ENCODE measurements at regions not wholly inside any gene's neighbourhood (a gene's known extent, or its start where the extent isn't known, plus 50 kb on each side); places are given as distances from the start of the nearest gene placed in this dataset.

DNA sequence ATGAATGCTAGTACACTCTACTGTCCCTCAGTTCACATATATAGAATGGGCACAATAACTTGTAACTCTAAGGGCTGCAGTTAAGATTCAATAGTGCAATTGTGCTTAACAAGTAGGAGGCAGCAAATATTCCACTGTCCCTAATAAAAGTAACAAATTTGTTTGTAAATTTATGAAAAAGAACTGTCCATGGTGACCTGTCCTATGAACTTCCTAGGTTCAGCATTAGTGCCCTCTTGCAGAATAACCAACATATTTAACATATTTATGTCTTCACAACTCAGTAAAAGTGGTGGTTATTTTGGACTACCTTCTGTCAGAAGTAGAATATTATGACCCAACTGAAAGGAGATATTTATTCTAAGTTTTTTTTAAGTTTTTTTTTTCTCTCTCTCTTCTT, 327.8 kb downstream of the CENPW start:
- TF ChIP-seq EZH2 (IDR thresholded peaks at IDR 0.05; ENCODE audit: insufficient read depth, low read length), result no peak
- TF ChIP-seq, protein P1, sequence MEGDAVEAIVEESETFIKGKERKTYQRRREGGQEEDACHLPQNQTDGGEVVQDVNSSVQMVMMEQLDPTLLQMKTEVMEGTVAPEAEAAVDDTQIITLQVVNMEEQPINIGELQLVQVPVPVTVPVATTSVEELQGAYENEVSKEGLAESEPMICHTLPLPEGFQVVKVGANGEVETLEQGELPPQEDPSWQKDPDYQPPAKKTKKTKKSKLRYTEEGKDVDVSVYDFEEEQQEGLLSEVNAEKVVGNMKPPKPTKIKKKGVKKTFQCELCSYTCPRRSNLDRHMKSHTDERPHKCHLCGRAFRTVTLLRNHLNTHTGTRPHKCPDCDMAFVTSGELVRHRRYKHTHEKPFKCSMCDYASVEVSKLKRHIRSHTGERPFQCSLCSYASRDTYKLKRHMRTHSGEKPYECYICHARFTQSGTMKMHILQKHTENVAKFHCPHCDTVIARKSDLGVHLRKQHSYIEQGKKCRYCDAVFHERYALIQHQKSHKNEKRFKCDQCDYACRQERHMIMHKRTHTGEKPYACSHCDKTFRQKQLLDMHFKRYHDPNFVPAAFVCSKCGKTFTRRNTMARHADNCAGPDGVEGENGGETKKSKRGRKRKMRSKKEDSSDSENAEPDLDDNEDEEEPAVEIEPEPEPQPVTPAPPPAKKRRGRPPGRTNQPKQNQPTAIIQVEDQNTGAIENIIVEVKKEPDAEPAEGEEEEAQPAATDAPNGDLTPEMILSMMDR (IDR thresholded peaks at IDR 0.05; ENCODE audit: insufficient read depth, low read depth, low read length), result no peak
